H1 (cell line): ENCODE measurements at regions not wholly inside any gene's neighbourhood (a gene's known extent, or its start where the extent isn't known, plus 50 kb on each side); places are given as distances from the start of the nearest gene placed in this dataset.

Experiments used
- EZH2 ChIP-seq: fragments of 200-600 bp; sonication (generic); IDR thresholded peaks from 2 replicates; pipeline ENCODE4 v1.7.1; 2012; ENCODE audit warnings: low read depth, mild to moderate bottlenecking, moderate library complexity, low read length, inconsistent platforms; ENCODE audit not compliant: severe bottlenecking
- HDAC6 ChIP-seq: IDR thresholded peaks from one replicate; pipeline ENCODE4 v1.7.1; 2012; ENCODE audit warnings: low read depth, mild to moderate bottlenecking, inconsistent platforms, low read length, moderate library complexity
- KDM4A ChIP-seq: IDR thresholded peaks from one replicate; pipeline ENCODE4 v1.7.1; 2012; ENCODE audit warnings: low read depth, mild to moderate bottlenecking, moderate library complexity, low read length, inconsistent platforms; ENCODE audit not compliant: severe bottlenecking
- KDM5A ChIP-seq: fragments of 200-600 bp; IDR thresholded peaks from 2 replicates; pipeline ENCODE4 v1.7.1; 2012; ENCODE audit warnings: mild to moderate bottlenecking, low read length, inconsistent platforms, mixed read lengths
- MAX ChIP-seq: IDR thresholded peaks from 2 replicates; pipeline ENCODE4 v1.6.1; 2012; ENCODE audit warnings: inconsistent platforms
- SUZ12 ChIP-seq: fragments of 200-600 bp; sonication (generic); IDR thresholded peaks from 2 replicates; pipeline ENCODE4 v1.6.1; 2012; ENCODE audit warnings: mild to moderate bottlenecking, inconsistent platforms, low read length, moderate library complexity, mixed read lengths
- TBP ChIP-seq: IDR thresholded peaks from 2 replicates; pipeline ENCODE4 v1.6.1; 2011; ENCODE audit warnings: low read depth, low read length, improper control_type of control experiment
- USF2 ChIP-seq: IDR thresholded peaks from 2 replicates; pipeline ENCODE4 v1.6.1; 2011; ENCODE audit warnings: low read length, improper control_type of control experiment
- TF ChIP-seq, protein P1 (sequence below), 3 experiments: IDR thresholded peaks; 1 replicate in 2 of 3; 2 replicates in 1 of 3; pipeline versions ENCODE4 v1.5.1 to v1.6.1; 2011; ENCODE audit warnings: low read length in 3 of 3, mild to moderate bottlenecking in 3 of 3, inconsistent platforms in 2 of 3, low read depth in 1 of 3, moderate library complexity in 1 of 3; ENCODE audit not compliant: insufficient read depth in 1 of 3; ENCODE audit errors: control extremely low read depth in 1 of 3

DNA sequence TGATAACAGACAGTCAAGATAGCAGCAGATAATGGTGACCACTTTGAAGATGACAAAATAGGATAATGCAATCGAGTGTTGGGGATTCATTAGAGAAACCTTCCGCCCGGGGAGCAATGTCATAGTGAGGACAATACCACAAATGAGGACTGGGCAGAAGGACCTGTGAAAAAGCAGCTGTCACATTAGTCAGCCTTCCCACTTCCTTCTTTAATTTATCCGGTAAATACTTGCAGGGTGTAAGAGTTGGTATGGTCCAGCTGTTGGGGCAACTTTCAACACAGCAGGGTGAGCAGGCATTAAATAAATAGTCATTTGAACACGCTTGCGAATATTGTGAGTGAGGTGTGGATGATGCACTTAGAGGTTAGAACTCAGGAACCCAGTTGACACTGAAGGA lies 132.5 kb upstream of the KIRREL3 start:
- TF ChIP-seq MAX = no peak
- no peak for TF ChIP-seq TBP
- TF ChIP-seq SUZ12 = no peak
- TF ChIP-seq HDAC6 = no peak
- no peak for TF ChIP-seq KDM5A
- TF ChIP-seq USF2 = no peak
- TF ChIP-seq, protein P1, sequence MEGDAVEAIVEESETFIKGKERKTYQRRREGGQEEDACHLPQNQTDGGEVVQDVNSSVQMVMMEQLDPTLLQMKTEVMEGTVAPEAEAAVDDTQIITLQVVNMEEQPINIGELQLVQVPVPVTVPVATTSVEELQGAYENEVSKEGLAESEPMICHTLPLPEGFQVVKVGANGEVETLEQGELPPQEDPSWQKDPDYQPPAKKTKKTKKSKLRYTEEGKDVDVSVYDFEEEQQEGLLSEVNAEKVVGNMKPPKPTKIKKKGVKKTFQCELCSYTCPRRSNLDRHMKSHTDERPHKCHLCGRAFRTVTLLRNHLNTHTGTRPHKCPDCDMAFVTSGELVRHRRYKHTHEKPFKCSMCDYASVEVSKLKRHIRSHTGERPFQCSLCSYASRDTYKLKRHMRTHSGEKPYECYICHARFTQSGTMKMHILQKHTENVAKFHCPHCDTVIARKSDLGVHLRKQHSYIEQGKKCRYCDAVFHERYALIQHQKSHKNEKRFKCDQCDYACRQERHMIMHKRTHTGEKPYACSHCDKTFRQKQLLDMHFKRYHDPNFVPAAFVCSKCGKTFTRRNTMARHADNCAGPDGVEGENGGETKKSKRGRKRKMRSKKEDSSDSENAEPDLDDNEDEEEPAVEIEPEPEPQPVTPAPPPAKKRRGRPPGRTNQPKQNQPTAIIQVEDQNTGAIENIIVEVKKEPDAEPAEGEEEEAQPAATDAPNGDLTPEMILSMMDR (IDR thresholded peaks at IDR 0.05; ENCODE audit: control extremely low read depth in 1 of 3, insufficient read depth in 1 of 3, low read depth in 1 of 3, low read length in 3 of 3) = no peak
- TF ChIP-seq EZH2 = no peak
- TF ChIP-seq KDM4A = no peak
